ENCODE measurements at regions not wholly inside any gene's neighbourhood (a gene's known extent, or its start where the extent isn't known, plus 50 kb on each side); places are given as distances from the start of the nearest gene placed in this dataset.

DNA sequence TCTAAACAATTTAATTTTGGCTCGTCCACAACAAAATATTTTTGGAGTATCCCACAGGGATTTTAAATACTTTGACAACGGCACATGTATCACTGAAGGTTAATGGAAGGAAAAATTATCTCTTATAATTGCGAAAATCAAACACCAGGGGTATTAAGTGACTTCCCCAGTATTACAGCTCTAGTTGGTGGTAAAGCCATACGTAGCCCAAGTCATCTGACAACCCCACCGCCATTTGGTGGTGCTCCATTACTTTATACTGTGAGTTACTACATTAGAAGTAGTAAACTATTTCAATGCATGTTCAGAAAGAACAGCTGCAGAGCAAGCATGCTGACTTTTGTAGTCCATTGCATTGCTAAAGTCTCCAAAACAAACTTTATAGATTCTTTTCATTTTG is 179.7 kb downstream of the HGF start:
- TF ChIP-seq TEAD4 (IDR thresholded peaks at IDR 0.05): no peak
- no peak for TF ChIP-seq TCF12 (IDR thresholded peaks at IDR 0.05; ENCODE audit: low read depth)
- TF ChIP-seq, protein P1, sequence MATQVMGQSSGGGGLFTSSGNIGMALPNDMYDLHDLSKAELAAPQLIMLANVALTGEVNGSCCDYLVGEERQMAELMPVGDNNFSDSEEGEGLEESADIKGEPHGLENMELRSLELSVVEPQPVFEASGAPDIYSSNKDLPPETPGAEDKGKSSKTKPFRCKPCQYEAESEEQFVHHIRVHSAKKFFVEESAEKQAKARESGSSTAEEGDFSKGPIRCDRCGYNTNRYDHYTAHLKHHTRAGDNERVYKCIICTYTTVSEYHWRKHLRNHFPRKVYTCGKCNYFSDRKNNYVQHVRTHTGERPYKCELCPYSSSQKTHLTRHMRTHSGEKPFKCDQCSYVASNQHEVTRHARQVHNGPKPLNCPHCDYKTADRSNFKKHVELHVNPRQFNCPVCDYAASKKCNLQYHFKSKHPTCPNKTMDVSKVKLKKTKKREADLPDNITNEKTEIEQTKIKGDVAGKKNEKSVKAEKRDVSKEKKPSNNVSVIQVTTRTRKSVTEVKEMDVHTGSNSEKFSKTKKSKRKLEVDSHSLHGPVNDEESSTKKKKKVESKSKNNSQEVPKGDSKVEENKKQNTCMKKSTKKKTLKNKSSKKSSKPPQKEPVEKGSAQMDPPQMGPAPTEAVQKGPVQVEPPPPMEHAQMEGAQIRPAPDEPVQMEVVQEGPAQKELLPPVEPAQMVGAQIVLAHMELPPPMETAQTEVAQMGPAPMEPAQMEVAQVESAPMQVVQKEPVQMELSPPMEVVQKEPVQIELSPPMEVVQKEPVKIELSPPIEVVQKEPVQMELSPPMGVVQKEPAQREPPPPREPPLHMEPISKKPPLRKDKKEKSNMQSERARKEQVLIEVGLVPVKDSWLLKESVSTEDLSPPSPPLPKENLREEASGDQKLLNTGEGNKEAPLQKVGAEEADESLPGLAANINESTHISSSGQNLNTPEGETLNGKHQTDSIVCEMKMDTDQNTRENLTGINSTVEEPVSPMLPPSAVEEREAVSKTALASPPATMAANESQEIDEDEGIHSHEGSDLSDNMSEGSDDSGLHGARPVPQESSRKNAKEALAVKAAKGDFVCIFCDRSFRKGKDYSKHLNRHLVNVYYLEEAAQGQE (IDR thresholded peaks at IDR 0.05; ENCODE audit: low read depth): no peak
- TF ChIP-seq TAF1 (IDR thresholded peaks at IDR 0.05; ENCODE audit: low read depth): no peak
- TF ChIP-seq ZBTB7A (IDR thresholded peaks at IDR 0.05; ENCODE audit: low read depth): no peak
- no peak for TF ChIP-seq RAD21 (IDR thresholded peaks at IDR 0.05; ENCODE audit: low read depth)
- TF ChIP-seq, protein P2, sequence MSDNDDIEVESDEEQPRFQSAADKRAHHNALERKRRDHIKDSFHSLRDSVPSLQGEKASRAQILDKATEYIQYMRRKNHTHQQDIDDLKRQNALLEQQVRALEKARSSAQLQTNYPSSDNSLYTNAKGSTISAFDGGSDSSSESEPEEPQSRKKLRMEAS (IDR thresholded peaks at IDR 0.05): no peak

DNA sequence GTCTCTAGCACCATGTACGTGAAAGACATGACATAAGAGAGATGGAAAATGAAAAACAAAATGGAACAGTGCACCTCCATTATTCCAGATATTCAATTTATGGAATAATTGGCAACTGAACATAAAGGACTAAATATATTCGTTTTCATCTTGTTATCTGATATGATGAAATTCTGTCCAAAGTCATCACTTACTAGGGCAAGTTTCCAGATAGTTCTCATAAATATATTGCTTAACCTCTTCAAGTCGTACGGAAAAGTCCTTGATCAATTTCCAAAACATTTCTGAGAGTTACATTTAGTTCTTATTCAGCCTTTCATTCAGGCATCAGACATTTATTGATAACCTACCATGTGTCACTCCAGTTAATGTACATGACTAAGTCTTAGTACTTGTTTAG is 185.2 kb downstream of the HGF start:
- TF ChIP-seq EGR1 (IDR thresholded peaks at IDR 0.05) (no peak), FOXM1 (IDR thresholded peaks at IDR 0.05; ENCODE audit: borderline replicate concordance, low read depth) (no peak), TAF1 (IDR thresholded peaks at IDR 0.05; ENCODE audit: low read depth) (no peak), CREB1 (IDR thresholded peaks at IDR 0.05; ENCODE audit: low read depth) (no peak), EP300 (IDR thresholded peaks at IDR 0.05; ENCODE audit: borderline replicate concordance) (no peak), TCF12 (IDR thresholded peaks at IDR 0.05; ENCODE audit: low read depth) (no peak), CEBPB (IDR thresholded peaks at IDR 0.05) (no peak), ZBTB7A (IDR thresholded peaks at IDR 0.05; ENCODE audit: low read depth) (no peak), YY1 (IDR thresholded peaks at IDR 0.05; ENCODE audit: low read depth) (no peak), NFIC (IDR thresholded peaks at IDR 0.05) (no peak), TEAD4 (IDR thresholded peaks at IDR 0.05) (no peak), RAD21 (IDR thresholded peaks at IDR 0.05; ENCODE audit: low read depth) (no peak)
- TF ChIP-seq, protein P1 (IDR thresholded peaks at IDR 0.05; ENCODE audit: low read depth): no peak
- TF ChIP-seq, protein P3, sequence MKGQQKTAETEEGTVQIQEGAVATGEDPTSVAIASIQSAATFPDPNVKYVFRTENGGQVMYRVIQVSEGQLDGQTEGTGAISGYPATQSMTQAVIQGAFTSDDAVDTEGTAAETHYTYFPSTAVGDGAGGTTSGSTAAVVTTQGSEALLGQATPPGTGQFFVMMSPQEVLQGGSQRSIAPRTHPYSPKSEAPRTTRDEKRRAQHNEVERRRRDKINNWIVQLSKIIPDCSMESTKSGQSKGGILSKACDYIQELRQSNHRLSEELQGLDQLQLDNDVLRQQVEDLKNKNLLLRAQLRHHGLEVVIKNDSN (IDR thresholded peaks at IDR 0.05): no peak

DNA sequence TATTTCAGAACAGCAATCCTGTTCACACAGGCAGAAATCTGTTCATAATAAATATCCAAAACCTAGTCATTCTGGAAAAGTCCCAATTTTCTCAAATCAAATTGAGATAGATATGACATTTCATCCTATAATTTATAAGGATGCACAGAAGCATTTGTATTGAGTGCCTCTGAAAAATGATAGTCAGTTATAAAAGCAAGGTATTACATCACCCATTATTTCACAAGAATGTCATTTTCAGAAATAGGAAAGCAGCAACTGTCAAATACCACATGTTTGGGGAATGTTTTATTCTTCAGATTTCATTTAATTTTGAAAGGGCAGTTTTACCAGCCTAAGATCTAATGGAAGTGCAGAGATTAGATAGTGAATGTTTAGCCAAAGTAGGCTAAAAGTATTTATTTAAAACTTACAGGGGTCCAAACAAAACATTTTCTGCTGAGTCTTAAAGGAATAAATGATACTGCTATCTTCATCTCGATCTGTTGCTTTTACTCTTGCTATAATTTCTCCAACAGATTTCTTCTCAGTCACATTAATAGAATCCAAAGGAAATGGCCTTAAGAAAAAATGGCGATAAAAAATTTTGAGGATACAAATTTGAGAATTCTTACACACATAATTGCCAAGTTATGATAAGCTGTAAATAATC is 185.8 kb downstream of the HGF start:
- TF ChIP-seq FOXM1 (IDR thresholded peaks at IDR 0.05; ENCODE audit: borderline replicate concordance, low read depth) (no peak), NFIC (IDR thresholded peaks at IDR 0.05) (no peak), TEAD4 (IDR thresholded peaks at IDR 0.05) (no peak), TAF1 (IDR thresholded peaks at IDR 0.05; ENCODE audit: low read depth) (no peak), RAD21 (IDR thresholded peaks at IDR 0.05; ENCODE audit: low read depth) (no peak)
- TF ChIP-seq, protein P3 (IDR thresholded peaks at IDR 0.05): no peak
- TF ChIP-seq, protein P1 (IDR thresholded peaks at IDR 0.05; ENCODE audit: low read depth): no peak

GRCh38 chr7:81583090-81583489 is 186.8 kb downstream of the HGF start:
- TF ChIP-seq, protein P3 (IDR thresholded peaks at IDR 0.05): no peak
- TF ChIP-seq, protein P2 (IDR thresholded peaks at IDR 0.05): no peak
- TF ChIP-seq YY1 (IDR thresholded peaks at IDR 0.05; ENCODE audit: low read depth) (no peak), NFIC (IDR thresholded peaks at IDR 0.05) (no peak), ZBTB7A (IDR thresholded peaks at IDR 0.05; ENCODE audit: low read depth) (no peak), CEBPB (IDR thresholded peaks at IDR 0.05) (no peak), EP300 (IDR thresholded peaks at IDR 0.05; ENCODE audit: borderline replicate concordance) (no peak), RAD21 (IDR thresholded peaks at IDR 0.05; ENCODE audit: low read depth) (no peak), TCF12 (IDR thresholded peaks at IDR 0.05; ENCODE audit: low read depth) (no peak), FOXM1 (IDR thresholded peaks at IDR 0.05; ENCODE audit: borderline replicate concordance, low read depth) (no peak), EGR1 (IDR thresholded peaks at IDR 0.05) (no peak), TAF1 (IDR thresholded peaks at IDR 0.05; ENCODE audit: low read depth) (no peak), TEAD4 (IDR thresholded peaks at IDR 0.05) (no peak), CREB1 (IDR thresholded peaks at IDR 0.05; ENCODE audit: low read depth) (no peak)
- TF ChIP-seq, protein P1 (IDR thresholded peaks at IDR 0.05; ENCODE audit: low read depth): no peak

Measured in Ishikawa (cell line).